Peyer's patch (tissue), 4 donors: ENCODE measurements at regions not wholly inside any gene's neighbourhood (a gene's known extent, or its start where the extent isn't known, plus 50 kb on each side); places are given as distances from the start of the nearest gene placed in this dataset.
"Not testable (repeated sequence)": the region's sequence is repeated elsewhere in the genome, so short reads cannot be mapped to it uniquely, and the experiment has no call there.

Source experiments
- DNase-seq, 3 donors: peaks; one replicate each; pipeline ENCODE4 v3.0.0-alpha.2; 2017 to 2019
- H3K27ac ChIP-seq, 4 donors: fragments of 200-600 bp; sonication (generic); one replicate each; pipeline ENCODE4 v1.5.1; 2016 to 2019
- H3K27me3 ChIP-seq, 2 donors: fragments of 200-600 bp; sonication (generic); one replicate each; pipeline ENCODE4 v1.5.1; 2019
- H3K36me3 ChIP-seq, 3 donors: fragments of 200-600 bp; sonication (generic); one replicate each; pipeline ENCODE4 v1.5.1; 2016 to 2019
- H3K4me1 ChIP-seq, 4 donors: fragments of 200-600 bp; sonication (generic); one replicate each; pipeline ENCODE4 v1.5.1; 2016 to 2019
- H3K4me3 ChIP-seq, 4 donors: fragments of 200-600 bp; sonication (generic); 1 replicate in 3 of 4; 2 replicates in 1 of 4; pipeline ENCODE4 v1.5.1; 2016 to 2019; ENCODE audit warnings: mild to moderate bottlenecking in 1 of 4
- H3K9me3 ChIP-seq, 4 donors: fragments of 200-600 bp; sonication (generic); one replicate each; pipeline ENCODE4 v1.5.1; 2016 to 2019; ENCODE audit warnings: mild to moderate bottlenecking in 1 of 4
- CTCF ChIP-seq, 6 experiments: fragments of 450-650 bp in 4 of 6; fragments of 200-600 bp in 2 of 6; sonication (generic) in 1 of 6; IDR thresholded peaks; one replicate each; pipeline ENCODE4 v1.5.1; 2017 to 2019; ENCODE audit warnings: antibody characterized with exemption in 6 of 6, mild to moderate bottlenecking in 3 of 6, moderate library complexity in 1 of 6
- POLR2A ChIP-seq, 2 donors: fragments of 450-650 bp; IDR thresholded peaks; one replicate each; pipeline ENCODE4 v1.5.1; 2017; ENCODE audit warnings: antibody characterized with exemption in 2 of 2, mild to moderate bottlenecking in 2 of 2, moderate library complexity in 2 of 2
- small RNA-seq, 2 donors: library from RNA; depleted of rRNA; stranded (forward); fragments of <200 nt; gene quantifications; one replicate each; pipeline ENCODE3, GENCODE V24; 2016

- H3K27me3 ChIP-seq = no peaks in the 10 kb centered on the region
- H3K36me3 ChIP-seq = no peaks in the 10 kb centered on the region
- no peak overlapping the region for H3K27ac ChIP-seq
- no peaks in the 10 kb centered on the region for H3K9me3 ChIP-seq
- H3K4me3 ChIP-seq = no peak overlapping the region
- no peak for TF ChIP-seq POLR2A (IDR thresholded peaks at IDR 0.05)
- no peak for TF ChIP-seq CTCF (IDR thresholded peaks at IDR 0.05)
- H3K4me1 ChIP-seq = peaks cover 0 to 4% (median under 1%) of the 10 kb centered on the region in 4 donors
- no peak for DNase-seq
Observed at GRCh38 chr1:26626994-26627393, 68.8 kb upstream of the ARID1A start.

- TF ChIP-seq CTCF (IDR thresholded peaks at IDR 0.05) = no peak
- no peak for TF ChIP-seq POLR2A (IDR thresholded peaks at IDR 0.05)
- H3K27ac ChIP-seq = peak overlapping the region in 1 of 4 donors; percentile 55
- H3K4me3 ChIP-seq = no peak overlapping the region
- no peaks in the 10 kb centered on the region for H3K27me3 ChIP-seq
- H3K9me3 ChIP-seq = no peaks in the 10 kb centered on the region
- DNase-seq = no peak
- no peaks in the 10 kb centered on the region for H3K36me3 ChIP-seq
- peaks cover 0 to 4% (median 0%) of the 10 kb centered on the region in 4 donors for H3K4me1 ChIP-seq
Observed at GRCh38 chr1:26627954-26628353, 67.9 kb upstream of the ARID1A start.

DNA sequence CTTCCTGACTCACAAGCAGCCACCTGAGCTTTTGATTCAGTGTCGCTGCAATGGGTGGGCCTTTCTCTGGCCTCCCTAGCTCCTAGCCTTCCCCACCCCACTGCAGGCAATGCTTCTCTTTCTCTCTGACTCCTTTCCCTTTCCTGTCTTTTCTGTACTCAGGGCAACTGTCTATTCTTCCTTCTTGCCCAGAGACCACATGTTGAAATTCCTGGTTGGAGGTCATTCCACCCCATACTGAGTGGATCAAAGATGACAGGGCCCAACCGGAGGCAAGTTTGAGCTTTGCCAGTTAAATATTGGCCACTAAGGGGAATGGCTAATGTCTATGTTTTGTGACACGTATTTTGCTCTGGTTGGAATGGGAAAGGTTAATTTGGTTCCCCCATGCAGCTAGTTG lies 65.2 kb upstream of the ARID1A start:
- Histone ChIP-seq H3K4me3 (no peak overlapping the region), H3K9me3 (no peaks in the 10 kb centered on the region), H3K27me3 (no peaks in the 10 kb centered on the region), H3K27ac (no peak overlapping the region), H3K4me1 (peaks cover 0 to 4% (median 0%) of the 10 kb centered on the region in 4 donors), H3K36me3 (no peaks in the 10 kb centered on the region)
- TF ChIP-seq POLR2A (IDR thresholded peaks at IDR 0.05) = no peak
- TF ChIP-seq CTCF (IDR thresholded peaks at IDR 0.05) = no peak
- DNase-seq = no peak

DNA sequence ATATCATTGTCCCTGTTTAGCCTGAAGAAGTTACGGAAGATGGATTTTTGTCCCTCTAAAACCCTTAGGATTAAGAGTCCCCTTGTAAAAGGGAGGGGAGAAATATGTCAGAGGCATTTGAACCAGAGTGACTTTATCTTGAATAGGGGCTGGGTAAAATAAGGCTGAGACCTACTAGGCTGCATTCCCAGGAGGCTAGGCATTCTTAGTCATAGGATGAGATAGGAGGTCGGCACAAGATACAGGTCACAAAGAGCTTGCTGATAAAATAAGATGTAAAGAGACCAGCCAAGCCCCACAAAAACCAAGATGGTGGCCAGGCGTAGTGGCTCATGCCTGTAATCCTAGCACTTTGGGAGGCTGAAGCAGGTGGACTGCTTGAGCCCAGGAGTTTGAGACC lies 60.0 kb upstream of the ARID1A start:
- not testable (repeated sequence) for H3K36me3 ChIP-seq, H3K9me3 ChIP-seq, H3K27me3 ChIP-seq, H3K4me3 ChIP-seq, H3K4me1 ChIP-seq, DNase-seq, H3K27ac ChIP-seq

DNA sequence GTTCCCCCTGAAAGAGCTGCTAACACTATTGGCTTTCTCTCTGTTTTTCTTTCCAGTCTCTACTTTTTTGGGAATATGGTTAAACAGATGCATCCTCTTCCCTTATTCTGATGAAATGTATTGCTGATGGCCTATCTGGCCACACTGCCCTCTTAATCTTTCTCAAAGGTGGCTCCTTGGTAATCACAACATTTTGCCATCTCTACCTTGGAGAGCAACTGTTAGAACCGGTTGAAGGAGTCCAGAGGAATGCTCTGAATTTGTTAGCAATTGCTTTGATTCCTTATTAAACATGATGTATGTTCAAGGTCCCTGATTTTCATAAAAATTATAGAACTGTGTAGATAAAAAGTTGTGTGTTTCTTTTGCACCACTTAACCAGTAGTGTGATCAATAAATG lies 50.1 kb upstream of the ARID1A start:
- no peaks in the 10 kb centered on the region for H3K4me1 ChIP-seq
- H3K4me3 ChIP-seq = no peak overlapping the region
- no peak overlapping the region for H3K27ac ChIP-seq
- no peak for DNase-seq
- no peaks in the 10 kb centered on the region for H3K27me3 ChIP-seq
- H3K36me3 ChIP-seq = no peaks in the 10 kb centered on the region
- no peak for TF ChIP-seq POLR2A (IDR thresholded peaks at IDR 0.05)
- TF ChIP-seq CTCF (IDR thresholded peaks at IDR 0.05) = no peak
- no peaks in the 10 kb centered on the region for H3K9me3 ChIP-seq

Small RNA genes in the stretch of these regions (small RNA-seq; reads per million reads assigned to genes)
- gene AL627313.1 (0 reads per million in 2 donors), gene RF01210 (0 reads per million in 2 donors)
